ENCODE measurements at regions not wholly inside any gene's neighbourhood (a gene's known extent, or its start where the extent isn't known, plus 50 kb on each side); places are given as distances from the start of the nearest gene placed in this dataset.

GRCh38 chr6:6704103-6705060 is 115.9 kb downstream of the LY86 start:
- no peak for DNase-seq

GRCh38 chr6:6705061-6705425 is 116.5 kb downstream of the LY86 start:
- no peak for DNase-seq

- DNase-seq, result no peak
Measured at GRCh38 chr6:6705915-6706675, 117.6 kb downstream of the LY86 start.

GRCh38 chr6:6707143-6707542 is 118.6 kb downstream of the LY86 start:
- no peak for DNase-seq

DNA sequence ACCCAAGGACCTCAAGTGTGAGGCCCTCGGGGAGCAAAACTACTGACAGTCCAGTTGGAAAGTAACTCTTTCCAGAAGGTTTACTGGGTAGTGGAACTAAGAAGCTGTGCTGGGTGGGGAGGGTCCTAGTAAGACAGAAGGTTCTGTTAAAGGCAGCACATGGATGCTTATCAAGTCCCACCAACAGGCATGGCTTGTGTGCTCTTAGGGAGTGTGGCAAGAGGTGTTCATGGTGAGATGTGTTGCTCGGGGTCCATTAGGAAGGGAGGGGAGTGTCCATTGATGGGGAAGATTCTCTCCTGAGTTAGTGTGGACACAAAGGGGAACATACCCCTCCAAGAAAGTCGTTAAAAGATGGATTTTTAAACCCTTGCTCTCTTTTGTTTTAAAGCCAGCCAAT is 120.6 kb downstream of the LY86 start:
- no peak for DNase-seq

DNA sequence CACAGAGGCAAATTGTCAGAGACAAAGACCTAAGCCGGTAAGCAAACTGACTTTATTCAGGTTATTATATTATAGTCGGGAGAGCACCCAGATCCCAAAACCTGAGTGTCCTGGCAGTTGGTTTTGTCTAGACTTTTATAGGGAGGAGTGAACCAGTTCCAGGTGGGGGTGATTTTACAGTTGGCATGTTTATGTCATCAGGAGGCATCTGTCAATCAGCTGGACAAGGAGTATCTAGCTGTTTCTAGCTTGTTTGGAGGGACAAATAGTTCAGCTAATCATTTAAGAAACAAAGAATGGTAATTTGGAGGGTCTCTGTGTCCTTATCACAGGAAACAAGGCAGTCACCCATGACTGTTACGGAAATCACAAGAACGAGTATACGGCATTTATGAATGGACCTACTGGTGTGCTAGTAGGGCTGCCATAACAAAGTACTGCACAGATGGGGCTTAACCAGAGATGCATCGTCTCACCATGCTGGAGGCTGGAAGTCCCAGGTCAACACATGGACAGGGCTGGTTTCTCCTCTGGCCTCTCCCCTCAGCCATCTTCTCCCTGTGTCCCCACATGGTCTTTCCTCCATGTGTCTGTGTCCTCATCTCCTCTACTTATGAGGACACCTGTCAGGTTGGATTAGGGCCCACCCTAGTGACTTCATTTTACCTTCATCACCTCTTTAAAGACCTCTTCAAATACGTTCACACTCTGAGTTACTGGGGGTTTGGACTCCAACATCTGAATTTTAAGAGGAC is 122.7 kb downstream of the LY86 start:
- DNase-seq, result no peak

DNA sequence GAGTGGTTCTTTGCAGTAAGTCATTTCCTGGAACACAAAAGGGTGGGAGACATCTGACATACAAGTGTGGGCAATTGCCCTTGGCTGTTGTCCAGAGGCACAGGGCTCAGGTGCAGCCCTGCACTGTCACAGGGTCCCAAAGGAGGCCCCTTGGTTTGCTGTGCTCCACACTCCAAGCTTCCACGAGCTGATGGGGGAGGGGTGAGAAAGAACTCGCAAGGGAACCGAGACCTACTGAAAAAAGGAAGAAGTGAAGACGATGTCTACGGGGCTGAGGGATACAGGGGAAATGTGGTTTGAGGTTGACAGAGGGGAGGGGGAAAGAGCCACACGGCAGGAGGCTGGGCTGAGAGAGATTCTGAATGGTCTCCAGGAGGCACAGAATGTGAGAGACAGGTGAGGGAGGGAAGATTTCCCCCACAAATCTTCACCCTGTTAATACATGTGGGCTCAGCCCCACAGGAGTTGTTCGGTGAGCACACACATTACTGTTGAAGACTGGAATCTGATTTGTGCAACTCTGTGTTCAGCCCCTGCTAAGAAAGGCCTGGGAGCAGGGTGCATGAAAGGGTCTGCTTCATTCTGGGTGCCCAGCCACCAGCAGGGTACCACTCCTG is 123.4 kb downstream of the LY86 start:
- no peak for DNase-seq

DNA sequence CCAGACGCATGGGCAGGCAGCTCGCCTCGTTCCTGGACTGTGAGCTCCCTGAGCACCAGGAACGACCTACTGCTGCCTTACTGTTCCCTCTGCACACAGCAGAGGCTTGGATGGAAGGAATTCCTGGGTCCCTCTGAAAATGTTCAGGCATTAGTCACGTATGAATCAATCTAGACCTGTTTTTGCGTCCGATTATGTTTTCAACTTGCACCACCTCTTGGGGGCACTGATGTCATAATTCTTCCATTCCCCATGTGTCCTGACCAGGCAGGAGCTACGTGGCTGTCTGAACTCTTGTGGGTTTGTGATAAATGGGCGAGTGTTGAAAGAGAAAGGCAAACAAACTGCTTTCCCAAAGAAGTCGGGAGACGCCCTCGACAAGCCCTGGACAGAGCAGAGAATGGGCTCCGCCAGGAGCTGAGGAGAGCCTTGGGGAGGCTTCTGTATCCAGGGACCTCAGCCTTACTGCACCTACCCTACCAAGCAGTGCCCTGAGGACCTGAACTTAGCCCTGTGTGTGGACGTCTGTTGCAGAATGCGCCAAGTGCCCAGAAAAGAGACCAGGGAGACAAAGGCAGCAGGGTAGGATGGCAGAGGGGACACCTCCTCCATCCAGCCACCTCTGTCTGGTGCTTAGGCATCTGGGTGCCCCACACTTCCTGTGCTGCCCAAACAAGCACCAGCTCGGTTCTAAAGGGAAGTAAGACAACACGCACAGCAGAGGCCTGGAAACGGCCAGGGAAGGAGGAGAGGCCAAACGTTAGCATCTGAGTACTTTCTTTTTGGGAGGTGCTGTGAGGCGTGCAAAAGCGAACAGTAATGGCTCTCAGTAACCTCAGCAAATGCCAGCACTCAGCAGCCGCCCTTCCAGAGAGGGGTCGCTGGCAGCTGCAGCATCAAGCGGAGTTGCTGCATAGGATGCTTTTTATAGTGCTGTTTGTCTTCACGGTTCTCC is 124.2 kb downstream of the LY86 start:
- DNase-seq, result no peak

- no peak for DNase-seq
Measured at GRCh38 chr6:6713657-6714056, 125.1 kb downstream of the LY86 start.

DNA sequence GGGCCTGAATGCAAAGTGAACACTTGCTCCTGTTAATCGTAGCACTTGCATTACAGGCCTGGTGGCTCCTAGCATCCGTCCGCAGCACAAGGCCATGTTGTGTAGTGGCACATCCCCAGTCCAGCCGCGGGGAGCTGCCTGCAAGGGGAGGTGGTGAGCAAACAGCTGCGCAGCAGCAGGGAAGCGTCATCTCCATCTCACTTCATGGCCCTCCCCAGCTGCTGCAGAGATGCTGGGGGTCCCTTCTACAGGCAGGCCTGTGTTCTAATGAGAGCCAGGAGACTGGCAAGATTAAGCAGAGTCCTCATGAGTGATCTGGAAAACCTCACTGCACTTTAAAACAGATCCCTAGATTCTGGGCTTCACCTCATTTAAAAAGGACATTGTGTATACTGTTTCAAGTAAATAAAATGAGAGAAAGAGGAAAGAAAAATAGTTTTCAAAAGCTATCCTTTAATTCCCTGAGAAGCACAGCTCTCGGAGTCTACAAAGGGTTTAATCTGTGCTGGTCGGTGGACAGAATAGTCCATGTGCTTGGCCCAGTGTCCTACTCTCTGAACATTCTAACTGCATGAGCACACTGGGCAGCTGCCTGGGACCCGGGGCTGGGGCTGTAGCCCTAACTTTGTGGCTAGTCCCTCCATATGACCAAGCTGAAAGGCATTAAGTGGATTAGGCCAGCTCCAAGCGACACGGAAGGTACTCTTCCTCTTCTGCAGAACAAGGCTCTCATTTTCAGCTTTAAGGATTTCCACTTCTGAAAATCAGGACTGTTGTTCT is 125.8 kb downstream of the LY86 start:
- no peak for DNase-seq

- DNase-seq, result no peak
Measured at GRCh38 chr6:6714953-6715352, 126.4 kb downstream of the LY86 start.

- no peak for DNase-seq
Measured at GRCh38 chr6:6715465-6715864, 126.9 kb downstream of the LY86 start.

GRCh38 chr6:6716998-6717763 is 128.7 kb downstream of the LY86 start:
- no peak for DNase-seq

GRCh38 chr6:6717953-6718352 is 129.4 kb downstream of the LY86 start:
- DNase-seq, result no peak

DNA sequence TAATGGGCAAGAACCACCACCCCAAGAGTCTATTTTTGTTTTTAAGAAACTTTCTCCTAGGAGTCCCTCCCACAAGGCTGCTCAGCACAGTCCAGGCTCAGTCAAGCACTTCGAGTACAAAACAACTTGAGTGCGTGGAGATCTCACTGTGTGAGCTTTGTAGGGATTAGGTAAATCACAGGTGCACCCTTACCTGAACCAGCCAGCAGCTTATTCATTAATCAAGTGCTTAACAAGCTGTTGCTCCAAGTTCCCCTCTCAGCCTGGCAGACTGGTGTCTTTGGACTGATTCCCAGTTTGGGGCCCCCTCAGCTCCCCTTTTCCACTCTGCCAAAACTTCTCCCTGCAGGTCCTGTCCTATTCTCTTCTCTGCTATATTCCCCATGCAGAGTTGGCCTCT is 133.1 kb downstream of the LY86 start:
- DNase-seq, result no peak

- DNase-seq, result no peak
Measured at GRCh38 chr6:6722195-6722594, 133.7 kb downstream of the LY86 start.

DNA sequence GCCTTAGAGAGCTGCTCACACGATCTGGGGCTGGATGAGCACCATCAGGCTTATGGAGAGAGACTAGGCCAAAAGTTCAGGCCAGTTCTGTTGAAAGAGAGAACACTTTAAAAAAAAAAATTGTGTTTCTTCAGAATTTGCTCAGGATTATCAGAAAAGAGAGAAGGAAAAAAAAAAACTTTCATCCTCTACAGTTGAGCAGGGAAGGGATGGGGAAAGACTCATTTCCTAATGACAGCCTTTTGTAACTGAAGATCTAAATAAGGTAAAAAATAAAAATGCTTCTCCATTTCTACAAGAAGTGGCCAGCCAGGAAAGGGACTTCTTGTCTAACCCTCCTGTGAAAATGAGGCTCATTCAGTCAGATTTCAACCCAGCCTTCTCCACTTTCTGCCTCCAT is 134.8 kb downstream of the LY86 start:
- DNase-seq, result no peak

GRCh38 chr6:6723921-6724538 is 135.5 kb downstream of the LY86 start:
- DNase-seq, result no peak

Measured in NCI-H2081 treated with DMSO at 0.1 percent for 48 hours (cell line).